AG10803 (cell line): ENCODE measurements at regions not wholly inside any gene's neighbourhood (a gene's known extent, or its start where the extent isn't known, plus 50 kb on each side); places are given as distances from the start of the nearest gene placed in this dataset.
A peak's percentile ranks its signal among the peaks of the same experiment; 100 is the strongest.

ENCODE experiments used
- DNase-seq: peaks from one replicate; pipeline ENCODE4 v3.0.0; 2010; ENCODE audit warnings: low read depth
- H3K4me3 ChIP-seq: 2 replicates; pipeline ENCODE4 v1.5.1; 2011; ENCODE audit warnings: mild to moderate bottlenecking, low read length, control low read depth
- TF ChIP-seq, protein P1 (sequence below): conservative IDR thresholded peaks from 2 replicates; pipeline ENCODE4 v1.5.1; 2011; ENCODE audit warnings: mild to moderate bottlenecking, low read length, control low read depth, inconsistent platforms

DNA sequence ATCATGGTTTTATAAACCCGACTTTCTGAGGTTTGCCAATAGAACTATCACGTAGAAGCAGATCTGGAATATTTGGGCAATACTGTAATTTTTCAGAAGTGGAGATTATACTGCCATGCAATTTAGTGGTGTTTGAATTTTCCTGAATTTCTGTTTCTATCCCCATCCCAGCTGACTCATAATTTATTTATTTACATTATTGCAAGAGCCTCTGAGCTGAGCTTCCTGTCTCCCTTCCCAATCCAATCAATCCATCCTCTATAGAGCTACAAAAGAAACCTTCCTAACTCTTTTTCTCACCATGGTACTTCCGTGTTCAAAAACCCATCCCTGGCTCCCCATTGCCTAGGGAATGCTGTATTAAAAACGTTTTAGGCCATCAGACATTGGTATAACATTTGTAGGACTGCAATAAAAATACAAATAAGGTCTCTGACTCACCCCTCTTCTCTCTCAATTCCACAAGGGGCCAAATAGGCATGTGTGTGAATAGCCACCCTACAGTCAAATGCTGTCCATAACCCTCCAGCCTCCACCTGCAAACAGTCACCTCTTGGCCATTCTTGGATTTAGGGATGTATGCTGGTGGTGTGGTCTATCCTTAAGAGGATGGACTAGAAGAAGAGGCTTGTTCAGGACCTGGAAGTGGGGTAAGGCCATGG is 190.7 kb downstream of the CD47 start:
- DNase-seq, result peak; percentile 9
- TF ChIP-seq, protein P1, sequence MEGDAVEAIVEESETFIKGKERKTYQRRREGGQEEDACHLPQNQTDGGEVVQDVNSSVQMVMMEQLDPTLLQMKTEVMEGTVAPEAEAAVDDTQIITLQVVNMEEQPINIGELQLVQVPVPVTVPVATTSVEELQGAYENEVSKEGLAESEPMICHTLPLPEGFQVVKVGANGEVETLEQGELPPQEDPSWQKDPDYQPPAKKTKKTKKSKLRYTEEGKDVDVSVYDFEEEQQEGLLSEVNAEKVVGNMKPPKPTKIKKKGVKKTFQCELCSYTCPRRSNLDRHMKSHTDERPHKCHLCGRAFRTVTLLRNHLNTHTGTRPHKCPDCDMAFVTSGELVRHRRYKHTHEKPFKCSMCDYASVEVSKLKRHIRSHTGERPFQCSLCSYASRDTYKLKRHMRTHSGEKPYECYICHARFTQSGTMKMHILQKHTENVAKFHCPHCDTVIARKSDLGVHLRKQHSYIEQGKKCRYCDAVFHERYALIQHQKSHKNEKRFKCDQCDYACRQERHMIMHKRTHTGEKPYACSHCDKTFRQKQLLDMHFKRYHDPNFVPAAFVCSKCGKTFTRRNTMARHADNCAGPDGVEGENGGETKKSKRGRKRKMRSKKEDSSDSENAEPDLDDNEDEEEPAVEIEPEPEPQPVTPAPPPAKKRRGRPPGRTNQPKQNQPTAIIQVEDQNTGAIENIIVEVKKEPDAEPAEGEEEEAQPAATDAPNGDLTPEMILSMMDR, result no peak
- H3K4me3 ChIP-seq, result no peak overlapping the region

DNA sequence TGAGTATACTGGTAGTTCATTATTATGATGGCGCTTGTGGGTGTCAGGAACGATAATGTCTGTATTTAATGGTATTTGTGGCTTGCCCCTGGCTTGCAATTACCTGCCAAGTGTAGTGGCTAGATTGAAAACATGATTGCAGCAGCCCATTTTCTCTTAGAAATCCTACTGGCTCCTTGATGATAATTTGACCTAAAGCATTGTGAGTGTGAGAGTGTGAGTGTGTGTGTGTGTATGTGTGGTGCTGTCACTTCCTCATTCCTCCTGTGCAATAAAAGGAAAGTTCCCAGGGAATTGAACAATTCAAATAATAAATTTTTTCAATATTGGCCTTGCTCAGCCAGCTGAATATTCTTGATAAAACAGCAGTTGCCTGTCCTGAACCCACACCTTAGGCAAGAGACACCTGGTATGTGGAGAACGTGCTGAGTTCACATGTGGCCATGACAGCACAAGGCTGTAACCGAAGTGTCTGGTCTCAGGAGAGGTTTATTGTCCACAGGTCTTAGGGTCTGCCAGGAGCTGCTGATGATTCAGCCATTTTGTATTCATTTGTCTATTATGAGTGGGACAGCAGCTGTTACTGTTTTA is 193.3 kb downstream of the CD47 start:
- peak; percentile 33 for DNase-seq
- H3K4me3 ChIP-seq, result no peak overlapping the region
- TF ChIP-seq, protein P1, result no peak

DNA sequence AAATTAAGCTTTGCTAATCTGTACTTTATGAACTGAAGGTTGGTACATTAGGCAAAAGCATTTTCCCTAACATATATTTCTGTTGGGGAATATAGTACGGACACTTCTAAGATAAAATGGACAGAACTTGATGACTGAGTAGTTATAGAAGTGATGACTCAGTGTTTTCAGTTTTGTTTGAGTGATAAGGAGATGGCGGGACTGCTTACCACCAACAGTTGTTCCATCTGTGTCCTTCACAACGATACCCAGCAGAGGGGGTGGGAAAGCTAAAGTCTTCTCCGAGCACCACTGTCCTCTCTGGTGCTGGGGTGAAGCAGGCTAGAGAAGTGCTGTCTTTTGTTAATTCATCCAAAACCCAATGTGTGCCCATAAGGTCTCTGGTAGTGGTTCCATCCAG is 195.8 kb downstream of the CD47 start:
- no peak for DNase-seq
- TF ChIP-seq, protein P1, result no peak
- H3K4me3 ChIP-seq, result no peak overlapping the region

DNA sequence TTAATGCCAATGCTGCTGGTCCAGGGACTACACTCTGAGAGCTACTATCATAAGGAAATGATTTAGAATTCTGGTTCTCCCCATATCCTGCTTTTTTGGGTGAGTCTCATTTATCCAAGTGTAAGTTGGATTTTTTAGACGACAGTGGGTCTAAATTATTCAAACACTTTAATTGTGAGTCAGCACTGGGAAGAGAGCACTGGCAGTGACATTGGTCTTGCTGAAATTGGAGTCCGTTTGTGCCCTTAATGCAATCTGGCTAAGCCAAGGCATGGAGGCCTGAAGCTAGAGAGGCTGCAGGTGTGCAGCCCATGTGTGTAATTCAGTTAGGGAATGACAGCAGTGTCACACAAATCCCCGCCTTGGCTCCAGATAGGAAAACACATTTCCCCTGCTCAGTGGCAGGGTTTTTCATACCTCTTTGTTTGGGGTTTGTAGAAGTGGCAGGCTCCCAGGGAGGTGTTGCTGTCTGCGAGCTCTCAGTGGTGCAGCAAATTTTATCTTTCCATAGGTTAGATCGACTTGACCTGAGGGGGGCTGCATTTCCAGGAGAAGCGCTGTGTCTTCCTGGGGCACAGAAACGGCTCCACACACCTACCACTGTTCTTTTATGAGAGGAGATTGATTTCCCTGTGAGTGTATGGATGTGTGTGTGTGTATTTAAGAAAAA is 197.7 kb downstream of the CD47 start:
- DNase-seq, result peak; percentile 35
- no peak overlapping the region for H3K4me3 ChIP-seq
- TF ChIP-seq, protein P1, result no peak

DNA sequence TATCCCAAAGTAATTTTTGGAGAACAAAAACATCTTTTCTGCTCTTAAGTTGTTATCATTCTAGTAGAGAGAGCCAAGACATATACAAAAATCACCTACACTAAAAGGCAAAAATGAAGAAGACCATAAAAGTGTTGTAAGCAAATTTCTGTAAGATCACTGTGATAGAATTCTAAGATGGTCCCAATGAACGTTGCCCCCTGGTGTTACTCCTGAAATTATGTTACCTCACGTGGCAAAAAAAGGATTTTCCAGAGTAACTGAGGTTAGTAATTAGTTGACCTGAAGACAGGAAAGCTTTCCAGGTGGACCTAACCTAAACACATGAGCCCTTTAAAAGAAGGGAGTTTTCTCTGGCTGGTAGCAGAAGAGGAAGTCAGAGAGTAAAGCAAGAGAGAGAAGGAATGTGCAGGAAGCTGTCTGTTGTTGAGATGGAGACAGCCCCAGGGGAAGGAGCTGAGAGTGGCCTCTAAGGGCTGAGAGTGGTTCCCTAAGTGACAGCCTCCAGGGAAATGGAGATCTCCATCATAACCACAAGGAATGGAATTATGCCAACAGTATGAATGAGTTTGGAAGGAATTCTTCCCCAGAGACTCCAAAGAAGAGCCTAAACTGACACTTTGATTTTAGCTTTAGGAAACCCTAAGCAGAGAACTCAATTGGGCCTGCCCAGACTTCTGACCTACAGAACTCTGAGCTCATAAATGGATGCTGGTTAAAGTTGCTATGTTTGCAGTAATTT is 205.9 kb downstream of the CD47 start:
- no peak overlapping the region for H3K4me3 ChIP-seq
- TF ChIP-seq, protein P1, result peak; percentile 23; the same call in 1 of the 2 replicates
- DNase-seq, result peak; percentile 82

DNA sequence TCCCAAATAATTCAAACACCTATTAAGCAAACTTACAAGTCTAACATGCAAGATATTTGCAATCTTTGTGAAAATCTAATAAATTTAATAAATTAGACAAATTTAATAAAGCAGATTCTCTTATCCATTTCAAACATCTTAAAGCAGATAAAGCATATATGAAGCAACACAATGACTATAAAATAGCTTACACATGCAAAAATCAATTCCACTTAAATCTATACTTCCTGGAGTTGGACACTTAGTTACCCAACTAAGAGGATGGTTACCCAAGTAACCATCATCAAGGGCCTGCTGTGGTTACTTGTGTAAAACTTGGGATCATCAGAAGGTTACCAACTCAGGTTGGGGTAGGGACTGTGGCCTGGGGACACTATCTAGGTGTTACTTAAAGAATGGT is 206.8 kb downstream of the CD47 start:
- no peak overlapping the region for H3K4me3 ChIP-seq
- TF ChIP-seq, protein P1, result no peak
- no peak for DNase-seq
